Kidney epithelial cell (primary cell): ENCODE measurements at regions not wholly inside any gene's neighbourhood (a gene's known extent, or its start where the extent isn't known, plus 50 kb on each side); places are given as distances from the start of the nearest gene placed in this dataset.
"Not testable (repeated sequence)": the region's sequence is repeated elsewhere in the genome, so short reads cannot be mapped to it uniquely, and the experiment has no call there.

ENCODE experiments used
- DNase-seq: peaks from one replicate; pipeline ENCODE4 v3.0.0-alpha.2; 2010; ENCODE audit warnings: low read depth
- H3K27me3 ChIP-seq: 2 replicates; pipeline ENCODE4 v1.6.0; 2011; ENCODE audit warnings: low read length; ENCODE audit not compliant: control insufficient read depth, insufficient read depth
- H3K36me3 ChIP-seq: 2 replicates; pipeline ENCODE4 v1.5.1; 2011; ENCODE audit warnings: low read length; ENCODE audit not compliant: control insufficient read depth, insufficient read depth
- H3K4me3 ChIP-seq: 2 replicates; pipeline ENCODE4 v1.5.1; 2011; ENCODE audit warnings: low read depth, mild to moderate bottlenecking, control low read depth, low read length
- CTCF ChIP-seq: IDR thresholded peaks from 2 replicates; pipeline ENCODE4 v1.5.1; 2011; ENCODE audit warnings: mild to moderate bottlenecking, moderate library complexity, low read length, control low read depth, inconsistent platforms; ENCODE audit not compliant: insufficient read depth, poor library complexity, severe bottlenecking

DNA sequence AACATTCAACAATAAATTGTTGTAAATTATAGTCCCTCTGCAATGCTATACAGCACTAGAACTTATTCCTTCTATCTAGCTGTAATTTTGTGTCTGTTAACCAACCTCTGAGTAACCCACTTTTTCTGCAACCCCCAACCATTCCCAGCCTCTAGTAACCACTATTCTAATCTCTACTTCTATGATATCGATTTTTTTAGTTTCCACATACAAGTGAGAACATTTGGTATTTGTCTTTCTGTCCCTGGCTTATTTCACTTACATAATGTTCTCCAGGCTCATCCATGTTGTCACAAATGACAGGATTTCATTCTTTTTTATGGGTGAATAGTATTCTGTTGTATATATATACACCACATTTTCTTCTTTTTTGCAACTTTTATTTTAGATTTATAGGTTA is 147.6 kb downstream of the MAIP1 start:
- TF ChIP-seq CTCF = no peak
- no peak for DNase-seq
- no peaks in the 10 kb centered on the region for H3K36me3 ChIP-seq
- H3K4me3 ChIP-seq = no peak overlapping the region
- no peaks in the 10 kb centered on the region for H3K27me3 ChIP-seq

GRCh38 chr2:200104015-200104414 is 148.6 kb downstream of the MAIP1 start:
- no peak for DNase-seq
- H3K27me3 ChIP-seq = no peaks in the 10 kb centered on the region

DNA sequence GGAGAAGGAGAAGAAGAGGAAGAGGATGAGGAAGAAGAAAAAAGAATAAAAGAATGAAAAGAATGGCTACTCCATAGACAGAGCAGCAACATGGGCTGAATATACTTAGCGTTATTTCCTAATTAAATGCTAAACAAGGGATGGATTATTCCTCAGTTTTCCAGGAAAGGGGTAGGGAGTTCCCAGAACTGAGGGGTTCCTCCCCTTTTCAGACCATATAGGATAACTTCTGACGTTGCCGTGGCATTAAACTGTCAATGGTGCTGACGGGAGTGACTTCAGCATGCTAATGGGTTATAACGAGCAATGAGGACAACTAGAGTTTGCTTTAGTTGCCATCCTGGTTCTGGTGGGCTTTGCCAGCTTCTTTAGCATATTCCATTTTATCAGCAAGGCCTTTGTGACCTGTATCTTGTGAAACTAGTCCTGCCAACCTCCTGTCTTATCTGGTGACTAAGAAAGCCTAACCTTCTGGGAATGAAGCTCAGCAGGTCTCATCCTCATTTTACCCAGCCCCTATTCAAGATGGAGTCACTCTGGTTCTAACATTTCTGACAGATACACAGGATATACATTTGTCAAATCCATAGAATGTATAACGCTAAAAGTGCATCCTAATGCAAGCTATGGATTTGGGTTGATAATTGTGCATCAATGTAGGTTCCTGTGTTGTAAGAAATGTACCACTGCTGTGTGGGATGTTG is 152.3 kb downstream of the MAIP1 start:
- TF ChIP-seq CTCF = no peak
- DNase-seq = no peak
- Histone ChIP-seq H3K4me3 (no peak overlapping the region), H3K36me3 (no peaks in the 10 kb centered on the region), H3K27me3 (no peaks in the 10 kb centered on the region)

More at GRCh38 chr2:200104015-200104414, 148.6 kb downstream of the MAIP1 start:
- no peak overlapping the region for H3K4me3 ChIP-seq
- no peaks in the 10 kb centered on the region for H3K36me3 ChIP-seq
- no peak for TF ChIP-seq CTCF

GRCh38 chr2:200109421-200109820 is 154.0 kb downstream of the MAIP1 start:
- no peak for TF ChIP-seq CTCF
- no peaks in the 10 kb centered on the region for H3K27me3 ChIP-seq
- no peak for DNase-seq
- H3K36me3 ChIP-seq = no peaks in the 10 kb centered on the region
- no peak overlapping the region for H3K4me3 ChIP-seq

DNA sequence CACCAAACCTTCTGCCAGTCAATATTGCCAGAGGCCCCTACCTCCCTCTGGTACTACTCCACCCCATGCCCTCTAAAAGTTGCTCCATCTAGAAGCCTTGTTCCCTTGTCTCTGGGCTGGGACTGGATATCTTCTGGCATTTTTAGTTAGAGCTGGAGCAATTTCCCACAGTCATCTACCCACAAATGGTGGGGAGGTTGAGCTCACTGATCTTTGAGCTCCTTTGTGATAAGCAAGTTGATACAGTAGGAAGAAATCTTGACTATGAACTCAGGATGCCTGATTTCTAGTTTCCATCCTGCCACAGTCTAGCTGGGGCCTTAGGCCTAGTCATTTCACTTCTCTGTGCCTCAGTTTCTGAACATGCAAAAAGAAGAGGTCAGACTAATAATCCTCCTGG is 155.0 kb downstream of the MAIP1 start:
- no peak for DNase-seq
- no peaks in the 10 kb centered on the region for H3K36me3 ChIP-seq
- TF ChIP-seq CTCF = no peak
- H3K27me3 ChIP-seq = no peaks in the 10 kb centered on the region
- H3K4me3 ChIP-seq = no peak overlapping the region

- H3K4me3 ChIP-seq, DNase-seq, H3K27me3 ChIP-seq, H3K36me3 ChIP-seq: not testable (repeated sequence)
These were observed 157.8 kb downstream of the MAIP1 start for GRCh38 chr2:200113016-200113799.
